PC-9 (cell line): ENCODE measurements at regions not wholly inside any gene's neighbourhood (a gene's known extent, or its start where the extent isn't known, plus 50 kb on each side); places are given as distances from the start of the nearest gene placed in this dataset.

Experiments used
- BruUV-seq: library from RNA; stranded (reverse); fragments of 400-500 nt; replicated peaks from 2 replicates; lab custom pipeline; 2021; lab: Mats Ljungman, UMichigan
- CTCF ChIA-PET: fragments of 300-600 bp; sonication (Branson Sonifier 250); formaldehyde crosslinking; loops from one replicate; lab custom pipeline; 2022; ENCODE audit warnings: antibody characterized with exemption; lab: Charles Lee
- POLR2A ChIA-PET: fragments of 300-600 bp; sonication (Branson Sonifier 250); formaldehyde crosslinking; loops from one replicate; lab custom pipeline; 2022; ENCODE audit warnings: antibody characterized with exemption; ENCODE audit not compliant: unreplicated experiment; lab: Charles Lee
- DNase-seq, 2 experiments: peaks; one replicate each; pipeline versions ENCODE4 v3.0.0 to v3.0.0-alpha.2; 2015 to 2022; ENCODE audit warnings: mixed read lengths in 1 of 2
- H2AFZ ChIP-seq: fragments of 200-600 bp; sonication (generic); 2 replicates; pipeline ENCODE4 v1.8.1; 2017; ENCODE audit warnings: antibody characterized with exemption
- H3F3A ChIP-seq: fragments of 200-600 bp; sonication (generic); 2 replicates; pipeline ENCODE4 v1.8.1; 2017; ENCODE audit warnings: antibody characterized with exemption, mild to moderate bottlenecking, low read depth; ENCODE audit not compliant: insufficient read depth
- H3K27ac ChIP-seq: fragments of 200-600 bp; sonication (generic); 2 replicates; pipeline ENCODE4 v1.6.1; 2016; ENCODE audit warnings: mixed run types
- H3K27me3 ChIP-seq: fragments of 200-600 bp; sonication (generic); 2 replicates; pipeline ENCODE4 v1.6.1; 2016; ENCODE audit warnings: low read depth, mixed run types; ENCODE audit not compliant: insufficient read depth
- H3K36me3 ChIP-seq: fragments of 200-600 bp; sonication (generic); 2 replicates; pipeline ENCODE4 v1.6.1; 2016; ENCODE audit warnings: low read depth, mixed run types
- H3K4me1 ChIP-seq: fragments of 200-600 bp; sonication (generic); replicated peaks from 2 replicates; pipeline ENCODE4 v1.6.1; 2016; ENCODE audit warnings: mixed run types; ENCODE audit not compliant: insufficient read depth
- H3K4me2 ChIP-seq: fragments of 200-600 bp; sonication (generic); 2 replicates; pipeline ENCODE4 v1.6.1; 2017; ENCODE audit warnings: mixed run types
- H3K4me3 ChIP-seq: fragments of 200-600 bp; sonication (generic); 2 replicates; pipeline ENCODE4 v1.6.1; 2016; ENCODE audit warnings: mixed run types
- H3K79me2 ChIP-seq: fragments of 200-600 bp; sonication (generic); 2 replicates; pipeline ENCODE4 v1.6.1; 2017; ENCODE audit warnings: low read depth, mixed run types
- H3K9me2 ChIP-seq: fragments of 200-600 bp; sonication (generic); 2 replicates; pipeline ENCODE4 v1.8.1; 2017; ENCODE audit warnings: mild to moderate bottlenecking; ENCODE audit not compliant: insufficient read depth
- H3K9me3 ChIP-seq: fragments of 200-600 bp; sonication (generic); 2 replicates; pipeline ENCODE4 v1.8.1; 2016; ENCODE audit warnings: low read depth; ENCODE audit not compliant: insufficient read depth
- H4K20me1 ChIP-seq: fragments of 200-600 bp; sonication (generic); 2 replicates; pipeline ENCODE4 v1.8.1; 2017; ENCODE audit not compliant: insufficient read depth
- EZH2 ChIP-seq: fragments of 200-600 bp; sonication (generic); IDR thresholded peaks from 2 replicates; pipeline ENCODE4 v1.8.0; 2017; ENCODE audit warnings: antibody characterized with exemption, low read depth
- intact Hi-C: fragments of 100-400 bp; cut with micrococcal nuclease; formaldehyde crosslinking; loops from one replicate; pipeline ENCODE4 v1.10.0; 2022; ENCODE audit not compliant: unreplicated experiment
- TF ChIP-seq, protein P1 (sequence below): fragments of 200-600 bp; sonication (generic); conservative IDR thresholded peaks from 2 replicates; pipeline ENCODE4 v1.6.1; 2017; ENCODE audit warnings: mixed run types, antibody characterized with exemption, mild to moderate bottlenecking, moderate library complexity

DNA sequence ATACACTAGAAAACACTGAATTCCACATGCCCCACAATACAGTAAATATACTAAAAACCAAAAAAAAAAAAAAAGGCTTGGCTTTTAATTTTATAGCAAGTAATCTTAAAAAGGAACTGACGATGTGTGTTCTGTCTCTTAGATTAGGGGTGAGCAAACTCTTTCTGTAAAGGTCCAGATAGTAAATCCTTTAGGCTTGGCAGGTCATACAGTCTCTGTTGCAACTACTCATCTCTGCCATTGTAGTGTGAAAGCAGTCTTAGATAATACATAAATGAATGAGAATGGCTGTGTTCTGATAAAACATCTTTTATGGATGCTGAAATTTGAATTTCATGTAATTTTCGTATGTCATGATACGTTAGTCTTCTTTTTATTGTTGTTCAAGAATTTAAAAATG, 150.2 kb downstream of the SLC30A10 start:
- Histone ChIP-seq H4K20me1 (no peaks in the 10 kb centered on the region), H3K4me3 (no peak overlapping the region), H3K79me2 (no peaks in the 10 kb centered on the region), H3K27me3 (no peaks in the 10 kb centered on the region), H3K36me3 (no peaks in the 10 kb centered on the region), H3K27ac (no peak overlapping the region), H3K9me2 (no peaks in the 10 kb centered on the region), H3K4me2 (no peak overlapping the region), H2AFZ (no peak overlapping the region), H3F3A (no peaks in the 10 kb centered on the region), H3K4me1 (no peaks in the 10 kb centered on the region), H3K9me3 (no peaks in the 10 kb centered on the region)
- ChIA-PET POLR2A (no interaction called here), CTCF (no interaction called here)
- intact Hi-C loops, result no loop called here
- TF ChIP-seq EZH2, result no peak
- TF ChIP-seq, protein P1, sequence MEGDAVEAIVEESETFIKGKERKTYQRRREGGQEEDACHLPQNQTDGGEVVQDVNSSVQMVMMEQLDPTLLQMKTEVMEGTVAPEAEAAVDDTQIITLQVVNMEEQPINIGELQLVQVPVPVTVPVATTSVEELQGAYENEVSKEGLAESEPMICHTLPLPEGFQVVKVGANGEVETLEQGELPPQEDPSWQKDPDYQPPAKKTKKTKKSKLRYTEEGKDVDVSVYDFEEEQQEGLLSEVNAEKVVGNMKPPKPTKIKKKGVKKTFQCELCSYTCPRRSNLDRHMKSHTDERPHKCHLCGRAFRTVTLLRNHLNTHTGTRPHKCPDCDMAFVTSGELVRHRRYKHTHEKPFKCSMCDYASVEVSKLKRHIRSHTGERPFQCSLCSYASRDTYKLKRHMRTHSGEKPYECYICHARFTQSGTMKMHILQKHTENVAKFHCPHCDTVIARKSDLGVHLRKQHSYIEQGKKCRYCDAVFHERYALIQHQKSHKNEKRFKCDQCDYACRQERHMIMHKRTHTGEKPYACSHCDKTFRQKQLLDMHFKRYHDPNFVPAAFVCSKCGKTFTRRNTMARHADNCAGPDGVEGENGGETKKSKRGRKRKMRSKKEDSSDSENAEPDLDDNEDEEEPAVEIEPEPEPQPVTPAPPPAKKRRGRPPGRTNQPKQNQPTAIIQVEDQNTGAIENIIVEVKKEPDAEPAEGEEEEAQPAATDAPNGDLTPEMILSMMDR, result no peak
- BruUV-seq, result no TSS peak
- DNase-seq, result no peak

DNA sequence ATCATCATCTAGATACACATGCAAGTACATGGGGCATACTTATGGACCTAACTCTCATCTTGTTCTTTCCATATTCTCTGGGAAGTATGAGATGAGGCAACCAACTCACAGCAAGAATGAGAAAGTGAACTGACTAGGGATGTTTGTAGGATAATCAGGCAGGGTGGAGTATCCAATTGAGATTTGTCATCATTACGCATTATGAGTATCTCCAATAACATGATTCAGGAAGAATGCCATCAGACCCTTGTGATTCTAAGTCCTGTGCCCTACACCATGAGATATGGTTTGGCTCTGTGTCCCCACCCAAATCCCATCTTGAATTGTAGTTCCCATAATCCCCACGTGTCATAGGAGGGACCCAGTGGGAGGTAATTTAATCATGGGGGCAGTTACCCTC, 154.0 kb downstream of the SLC30A10 start:
- BruUV-seq, result no TSS peak

DNA sequence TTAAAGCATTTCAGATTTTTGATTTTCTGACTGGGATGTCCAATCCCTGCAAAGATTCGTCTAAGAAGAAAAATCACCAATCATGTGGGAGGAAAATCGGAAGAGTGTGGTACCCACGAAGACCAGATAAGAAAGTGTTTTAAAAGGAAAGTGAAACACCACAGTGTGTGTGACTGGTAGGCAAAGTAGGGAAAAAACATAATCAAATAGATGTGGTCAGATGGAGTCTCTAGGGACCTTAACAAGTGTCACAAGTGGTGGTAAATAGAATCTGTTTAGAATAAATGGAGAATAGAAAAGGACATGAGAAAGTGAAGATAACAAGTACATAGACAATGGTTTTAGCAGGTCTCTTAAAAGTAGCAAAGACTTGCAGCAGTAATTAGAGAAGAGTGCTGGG, 154.6 kb downstream of the SLC30A10 start:
- intact Hi-C loops, result no loop called here
- no peak for DNase-seq
- Histone ChIP-seq H3K27ac (no peak overlapping the region), H3K9me3 (peaks cover 5% of the 10 kb centered on the region; the same call in 1 of the 2 replicates), H3K9me2 (no peaks in the 10 kb centered on the region), H3K4me2 (no peak overlapping the region), H3K4me1 (peaks cover 11% of the 10 kb centered on the region), H3F3A (no peaks in the 10 kb centered on the region; the same call in none of the 2 replicates), H3K4me3 (no peak overlapping the region), H4K20me1 (no peaks in the 10 kb centered on the region), H3K27me3 (no peaks in the 10 kb centered on the region), H3K79me2 (no peaks in the 10 kb centered on the region), H2AFZ (no peak overlapping the region), H3K36me3 (no peaks in the 10 kb centered on the region)
- BruUV-seq, result no TSS peak
- CTCF ChIA-PET, result no interaction called here
- POLR2A ChIA-PET, result no interaction called here
- TF ChIP-seq, protein P1, result no peak
- no peak for TF ChIP-seq EZH2

More for the DNA sequence above, 154.0 kb downstream of the SLC30A10 start:
- H3K27me3 ChIP-seq, result no peaks in the 10 kb centered on the region
- no peak overlapping the region for H2AFZ ChIP-seq
- no peak overlapping the region for H3K4me3 ChIP-seq
- TF ChIP-seq, protein P1, result no peak
- TF ChIP-seq EZH2, result no peak
- no peaks in the 10 kb centered on the region for H4K20me1 ChIP-seq
- no peak for DNase-seq
- no peaks in the 10 kb centered on the region for H3K79me2 ChIP-seq
- intact Hi-C loops, result no loop called here
- no peaks in the 10 kb centered on the region; the same call in none of the 2 replicates for H3F3A ChIP-seq
- H3K9me3 ChIP-seq, result peaks cover under 1% of the 10 kb centered on the region; the same call in 1 of the 2 replicates
- ChIA-PET CTCF (no interaction called here), POLR2A (no interaction called here)
- H3K36me3 ChIP-seq, result no peaks in the 10 kb centered on the region
- peaks cover 11% of the 10 kb centered on the region for H3K4me1 ChIP-seq
- no peak overlapping the region for H3K27ac ChIP-seq
- no peak overlapping the region for H3K4me2 ChIP-seq
- H3K9me2 ChIP-seq, result no peaks in the 10 kb centered on the region
